Cardiac fibroblast (primary cell): ENCODE measurements at regions not wholly inside any gene's neighbourhood (a gene's known extent, or its start where the extent isn't known, plus 50 kb on each side); places are given as distances from the start of the nearest gene placed in this dataset.

Experiments used
- DNase-seq, 2 donors: peaks; one replicate each; pipeline versions ENCODE4 v3.0.0 to v3.0.0-alpha.2; 2010; ENCODE audit warnings: low read depth in 2 of 2
- H3K4me3 ChIP-seq, 2 donors: replicated peaks in 1 of 2; 1 replicate in 1 of 2; 2 replicates in 1 of 2; pipeline ENCODE4 v1.5.1; 2011; ENCODE audit warnings: low read depth in 2 of 2, low read length in 2 of 2, mild to moderate bottlenecking in 2 of 2, moderate library complexity in 1 of 2
- TF ChIP-seq, protein P1 (sequence below): IDR thresholded peaks from one replicate; pipeline ENCODE4 v1.5.1; 2011; ENCODE audit warnings: low read depth, mild to moderate bottlenecking, low read length, inconsistent platforms

DNA sequence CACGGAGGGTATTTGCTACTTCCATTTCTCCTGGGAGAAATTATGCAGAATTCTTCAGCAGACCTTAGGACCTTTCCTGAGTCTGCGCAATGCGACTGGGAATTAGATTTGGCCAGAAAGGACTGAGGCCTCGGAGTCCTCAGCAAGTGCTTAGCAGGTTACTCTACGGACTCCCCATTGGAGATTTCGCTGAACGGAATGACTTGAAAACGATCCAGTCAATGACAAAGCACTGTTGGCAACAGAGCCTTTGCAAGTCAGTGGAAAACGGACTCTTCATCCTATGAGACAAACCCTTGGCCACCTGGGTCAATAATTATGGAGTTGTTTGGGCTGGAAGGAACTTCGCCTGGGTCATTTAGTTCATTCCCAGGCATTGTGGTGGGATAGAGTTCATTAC lies 107.4 kb downstream of the FAM204A start:
- no peak for DNase-seq
- TF ChIP-seq, protein P1, sequence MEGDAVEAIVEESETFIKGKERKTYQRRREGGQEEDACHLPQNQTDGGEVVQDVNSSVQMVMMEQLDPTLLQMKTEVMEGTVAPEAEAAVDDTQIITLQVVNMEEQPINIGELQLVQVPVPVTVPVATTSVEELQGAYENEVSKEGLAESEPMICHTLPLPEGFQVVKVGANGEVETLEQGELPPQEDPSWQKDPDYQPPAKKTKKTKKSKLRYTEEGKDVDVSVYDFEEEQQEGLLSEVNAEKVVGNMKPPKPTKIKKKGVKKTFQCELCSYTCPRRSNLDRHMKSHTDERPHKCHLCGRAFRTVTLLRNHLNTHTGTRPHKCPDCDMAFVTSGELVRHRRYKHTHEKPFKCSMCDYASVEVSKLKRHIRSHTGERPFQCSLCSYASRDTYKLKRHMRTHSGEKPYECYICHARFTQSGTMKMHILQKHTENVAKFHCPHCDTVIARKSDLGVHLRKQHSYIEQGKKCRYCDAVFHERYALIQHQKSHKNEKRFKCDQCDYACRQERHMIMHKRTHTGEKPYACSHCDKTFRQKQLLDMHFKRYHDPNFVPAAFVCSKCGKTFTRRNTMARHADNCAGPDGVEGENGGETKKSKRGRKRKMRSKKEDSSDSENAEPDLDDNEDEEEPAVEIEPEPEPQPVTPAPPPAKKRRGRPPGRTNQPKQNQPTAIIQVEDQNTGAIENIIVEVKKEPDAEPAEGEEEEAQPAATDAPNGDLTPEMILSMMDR: no peak
- H3K4me3 ChIP-seq: no peak overlapping the region

DNA sequence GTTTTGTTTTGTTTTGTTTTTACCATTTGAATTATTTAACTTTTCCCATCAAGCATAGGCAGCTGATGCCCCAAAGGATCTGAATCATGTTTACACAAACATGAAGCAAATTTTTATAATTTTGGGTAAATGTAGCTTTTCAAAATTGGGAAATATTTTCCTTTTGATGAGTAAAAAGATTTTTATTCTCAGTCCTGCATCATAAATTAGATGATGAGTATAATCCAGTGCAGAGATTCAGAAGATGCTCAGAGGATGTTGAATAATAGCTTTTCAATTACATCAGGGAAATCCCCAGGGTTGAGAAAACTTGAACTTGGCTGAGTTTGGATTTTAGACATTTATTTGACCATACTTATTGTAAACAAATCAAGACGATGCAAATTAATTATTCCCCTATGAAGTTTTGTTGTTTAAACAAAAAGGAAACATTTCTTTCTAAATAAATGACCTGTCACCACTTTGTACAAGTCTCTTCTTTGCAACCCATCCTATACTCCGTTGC lies 121.7 kb downstream of the FAM204A start:
- TF ChIP-seq, protein P1: no peak
- DNase-seq: no peak
- H3K4me3 ChIP-seq: no peak overlapping the region

DNA sequence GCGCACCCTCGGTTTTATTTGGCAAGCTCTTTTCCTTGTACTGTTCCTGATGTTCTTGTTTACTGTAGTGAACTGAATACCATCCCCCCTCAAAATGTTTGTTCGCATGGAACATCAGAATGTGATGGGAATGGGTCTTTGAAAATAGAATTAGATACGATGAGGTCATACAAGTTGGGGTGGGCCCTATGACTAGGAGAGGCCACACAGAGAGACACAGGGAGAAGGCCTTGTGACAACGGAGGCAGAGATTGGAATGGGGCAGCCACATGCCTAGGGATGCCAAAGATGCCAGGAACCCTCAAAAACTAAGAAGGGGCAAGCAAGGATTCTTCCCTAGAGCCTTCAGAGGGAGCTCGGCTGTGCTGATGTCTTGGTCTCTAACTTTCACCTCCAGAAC lies 123.6 kb downstream of the FAM204A start:
- no peak overlapping the region for H3K4me3 ChIP-seq
- TF ChIP-seq, protein P1: no peak
- DNase-seq: no peak

GRCh38 chr10:118216571-118217170 lies 125.5 kb downstream of the FAM204A start:
- TF ChIP-seq, protein P1: no peak
- no peak overlapping the region for H3K4me3 ChIP-seq
- DNase-seq: no peak

- H3K4me3 ChIP-seq: no peak overlapping the region
- no peak for DNase-seq
- TF ChIP-seq, protein P1: no peak
These were observed 126.1 kb downstream of the FAM204A start for GRCh38 chr10:118216020-118216419.

- TF ChIP-seq, protein P1: no peak
- no peak for DNase-seq
- H3K4me3 ChIP-seq: no peak overlapping the region
These were observed 127.3 kb downstream of the FAM204A start for GRCh38 chr10:118214776-118215175.

GRCh38 chr10:118213436-118213835 lies 128.7 kb downstream of the FAM204A start:
- DNase-seq: no peak
- no peak overlapping the region for H3K4me3 ChIP-seq
- TF ChIP-seq, protein P1: no peak
